NCI-H345 (cell line): ENCODE measurements at regions not wholly inside any gene's neighbourhood (a gene's known extent, or its start where the extent isn't known, plus 50 kb on each side); places are given as distances from the start of the nearest gene placed in this dataset.
"Not testable (repeated sequence)": the region's sequence is repeated elsewhere in the genome, so short reads cannot be mapped to it uniquely, and the experiment has no call there.

Source experiments
- DNase-seq: peaks from one replicate; lab custom pipeline; 2025; lab: John Stamatoyannopoulos, UW

- DNase-seq: no peak
These were observed 283.7 kb downstream of the BTBD3 start for GRCh38 chr20:12201289-12201991.

GRCh38 chr20:12203399-12203798 is 285.7 kb downstream of the BTBD3 start:
- DNase-seq: no peak

GRCh38 chr20:12203981-12204380 is 286.3 kb downstream of the BTBD3 start:
- no peak for DNase-seq

- DNase-seq: no peak
These were observed 290.2 kb downstream of the BTBD3 start for GRCh38 chr20:12207875-12208274.

GRCh38 chr20:12210591-12210990 is 292.9 kb downstream of the BTBD3 start:
- no peak for DNase-seq

GRCh38 chr20:12211361-12211760 is 293.7 kb downstream of the BTBD3 start:
- no peak for DNase-seq

- no peak for DNase-seq
These were observed 299.7 kb downstream of the BTBD3 start for GRCh38 chr20:12217382-12217781.

GRCh38 chr20:12219798-12220197 is 302.1 kb downstream of the BTBD3 start:
- no peak for DNase-seq

- DNase-seq: no peak
These were observed 305.4 kb downstream of the BTBD3 start for GRCh38 chr20:12223057-12223456.

- no peak for DNase-seq
These were observed 308.2 kb downstream of the BTBD3 start for GRCh38 chr20:12225898-12226297.

GRCh38 chr20:12229891-12230290 is 312.2 kb downstream of the BTBD3 start:
- DNase-seq: no peak

GRCh38 chr20:12237772-12238171 is 320.1 kb downstream of the BTBD3 start:
- DNase-seq: no peak

- DNase-seq: peak; percentile 87
These were observed 323.4 kb downstream of the BTBD3 start for GRCh38 chr20:12241065-12241464.

- DNase-seq: no peak
These were observed 325.6 kb downstream of the BTBD3 start for GRCh38 chr20:12243327-12243726.

- no peak for DNase-seq
These were observed 330.8 kb downstream of the BTBD3 start for GRCh38 chr20:12248481-12248880.

GRCh38 chr20:12250661-12251060 is 333.0 kb downstream of the BTBD3 start:
- DNase-seq: not testable (repeated sequence)

GRCh38 chr20:12252793-12253192 is 335.1 kb downstream of the BTBD3 start:
- no peak for DNase-seq

- DNase-seq: no peak
These were observed 337.8 kb downstream of the BTBD3 start for GRCh38 chr20:12255461-12255970.

- no peak for DNase-seq
These were observed 339.1 kb downstream of the BTBD3 start for GRCh38 chr20:12256806-12257205.

GRCh38 chr20:12262747-12263146 is 345.1 kb downstream of the BTBD3 start:
- no peak for DNase-seq

GRCh38 chr20:12264711-12265110 is 347.0 kb downstream of the BTBD3 start:
- no peak for DNase-seq

- DNase-seq: no peak
These were observed 348.0 kb downstream of the BTBD3 start for GRCh38 chr20:12265662-12266061.

GRCh38 chr20:12269579-12269978 is 351.9 kb downstream of the BTBD3 start:
- no peak for DNase-seq

GRCh38 chr20:12270863-12271262 is 353.2 kb downstream of the BTBD3 start:
- DNase-seq: no peak
